ENCODE measurements at regions not wholly inside any gene's neighbourhood (a gene's known extent, or its start where the extent isn't known, plus 50 kb on each side); places are given as distances from the start of the nearest gene placed in this dataset.

GRCh38 chr16:35735403-35736251, 2276.2 kb downstream of the TP53TG3F start:
- no peak for TF ChIP-seq CTCF (IDR thresholded peaks at IDR 0.05)
- no peak for TF ChIP-seq POLR2A (IDR thresholded peaks at IDR 0.05)

Data from right lobe of liver (tissue), 4 donors.